ENCODE measurements at regions not wholly inside any gene's neighbourhood (a gene's known extent, or its start where the extent isn't known, plus 50 kb on each side); places are given as distances from the start of the nearest gene placed in this dataset.

- no peak for TF ChIP-seq CTCF (IDR thresholded peaks at IDR 0.05; ENCODE audit: low read depth, low read length, missing input control)
- TF ChIP-seq YY1 (IDR thresholded peaks at IDR 0.05), result no peak
- TF ChIP-seq MAX (IDR thresholded peaks at IDR 0.05), result no peak
- TF ChIP-seq EGR1 (IDR thresholded peaks at IDR 0.05; ENCODE audit: low read depth in 2 of 2), result no peak
- no peak for TF ChIP-seq REST (IDR thresholded peaks at IDR 0.05)
- TF ChIP-seq SP1 (IDR thresholded peaks at IDR 0.05), result no peak
Measured at GRCh38 chr11:116170526-116171120, 602.2 kb downstream of the BUD13 start.
